Endothelial cell of umbilical vein (primary cell): ENCODE measurements at regions not wholly inside any gene's neighbourhood (a gene's known extent, or its start where the extent isn't known, plus 50 kb on each side); places are given as distances from the start of the nearest gene placed in this dataset.

Experiments used
- BruUV-seq: library from RNA; stranded (reverse); fragments of 400-500 nt; replicated peaks from 2 replicates; lab custom pipeline; 2021; lab: Mats Ljungman, UMichigan
- CTCF ChIA-PET: fragments of 300-600, 350-600 bp; sonication (Branson Sonifier 250); formaldehyde crosslinking; loops from one replicate; lab custom pipeline; 2021; ENCODE audit warnings: antibody characterized with exemption, inconsistent platforms; lab: Charles Lee
- POLR2A ChIA-PET: fragments of 300-600, 350-600 bp; sonication (Branson Sonifier 250); formaldehyde crosslinking; loops from one replicate; lab custom pipeline; 2021; ENCODE audit warnings: antibody characterized with exemption, inconsistent platforms; lab: Charles Lee
- DNase-seq: peaks from one replicate; pipeline ENCODE4 v3.0.0-alpha.2; 2011; ENCODE audit warnings: low read depth, low spot score
- FAIRE-seq: peaks from 2 replicates; lab custom pipeline; 2011; peaks lifted over from hg19 to GRCh38; lab: Jason Lieb, UNC
- H2AFZ ChIP-seq: 2 replicates; pipeline ENCODE4 v1.6.0; 2012; ENCODE audit warnings: low read depth, low read length, control low read depth, inconsistent platforms
- H3K27ac ChIP-seq: 2 replicates; pipeline ENCODE4 v1.5.1; 2011; ENCODE audit warnings: low read depth, mild to moderate bottlenecking, control low read depth, low read length, moderate library complexity; ENCODE audit not compliant: insufficient read depth
- H3K27me3 ChIP-seq, 2 experiments: 2 replicates each; pipeline versions ENCODE4 v1.6.0 to v1.6.1; 2011; ENCODE audit warnings: low read length in 2 of 2, mixed read lengths in 1 of 2; ENCODE audit not compliant: control insufficient read depth in 2 of 2, insufficient read depth in 2 of 2
- H3K36me3 ChIP-seq, 2 experiments: 2 replicates in 1 of 2; 3 replicates in 1 of 2; pipeline ENCODE4 v1.5.1; 2011; ENCODE audit warnings: low read length in 2 of 2, mild to moderate bottlenecking in 1 of 2, moderate library complexity in 1 of 2; ENCODE audit not compliant: control insufficient read depth in 2 of 2, insufficient read depth in 2 of 2; ENCODE audit errors: extremely low read depth in 1 of 2
- H3K4me1 ChIP-seq: 3 replicates; pipeline ENCODE4 v1.5.1; 2011; ENCODE audit warnings: mild to moderate bottlenecking, low read length; ENCODE audit not compliant: control insufficient read depth, insufficient read depth; ENCODE audit errors: extremely low read depth
- H3K4me2 ChIP-seq: 2 replicates; pipeline ENCODE4 v1.6.1; 2011; ENCODE audit warnings: low read length, control low read depth, mixed read lengths; ENCODE audit not compliant: insufficient read depth
- H3K4me3 ChIP-seq, 3 experiments: fragments of 200-600 bp in 1 of 3; sonication (generic), shearing (Covaris generic) in 1 of 3; replicated peaks in 1 of 3; 2 replicates each; pipeline ENCODE4 v1.5.1; 2011 to 2016; ENCODE audit warnings: control low read depth in 3 of 3, low read length in 3 of 3, mild to moderate bottlenecking in 2 of 3, inconsistent platforms in 1 of 3, low read depth in 1 of 3, moderate library complexity in 1 of 3; ENCODE audit not compliant: insufficient read depth in 1 of 3
- H3K79me2 ChIP-seq: 2 replicates; pipeline ENCODE4 v1.6.0; 2012; ENCODE audit warnings: low read length, inconsistent platforms; ENCODE audit not compliant: control insufficient read depth, insufficient read depth
- H3K9ac ChIP-seq: replicated peaks from 2 replicates; pipeline ENCODE3; 2011; ENCODE audit warnings: low read length, control low read depth; ENCODE audit not compliant: insufficient read depth; ENCODE audit errors: extremely low read depth
- H3K9me1 ChIP-seq: replicated peaks from 3 replicates; pipeline ENCODE4 v1.6.0; 2011; ENCODE audit warnings: mild to moderate bottlenecking, low read length; ENCODE audit not compliant: control insufficient read depth, insufficient read depth; ENCODE audit errors: extremely low read depth
- H3K9me3 ChIP-seq: replicated peaks from 2 replicates; pipeline ENCODE4 v1.5.1; 2012; ENCODE audit warnings: low read length, inconsistent platforms; ENCODE audit not compliant: control insufficient read depth, insufficient read depth
- H4K20me1 ChIP-seq: replicated peaks from 2 replicates; pipeline ENCODE3; 2011; ENCODE audit warnings: mild to moderate bottlenecking, low read length; ENCODE audit not compliant: control insufficient read depth, insufficient read depth; ENCODE audit errors: extremely low read depth
- CTCF ChIP-seq, 2 donors: IDR thresholded peaks; 1 replicate in 1 of 2; 2 replicates in 1 of 2; pipeline ENCODE4 v1.5.1; 2011; ENCODE audit warnings: low read length in 2 of 2, mild to moderate bottlenecking in 2 of 2, moderate library complexity in 2 of 2, control low read depth in 1 of 2, inconsistent platforms in 1 of 2, low read depth in 1 of 2; ENCODE audit not compliant: insufficient read depth in 1 of 2; ENCODE audit errors: extremely low read depth in 1 of 2
- EZH2 ChIP-seq: IDR thresholded peaks from 2 replicates; pipeline ENCODE4 v1.6.1; 2012; ENCODE audit warnings: borderline replicate concordance, low read depth, mild to moderate bottlenecking, moderate library complexity, low read length, inconsistent platforms; ENCODE audit not compliant: severe bottlenecking
- GATA2 ChIP-seq: IDR thresholded peaks from 2 replicates; pipeline ENCODE4 v1.7.0; 2011; ENCODE audit warnings: low read depth, mild to moderate bottlenecking, moderate library complexity, mixed read lengths, low read length; ENCODE audit not compliant: insufficient read length, insufficient read depth
- JUN ChIP-seq: IDR thresholded peaks from 2 replicates; pipeline ENCODE4 v1.6.1; 2011; ENCODE audit warnings: borderline replicate concordance, low read depth; ENCODE audit not compliant: insufficient read length, insufficient read depth
- MYC ChIP-seq: IDR thresholded peaks from one replicate; pipeline ENCODE4 v1.6.1; 2011; ENCODE audit warnings: mild to moderate bottlenecking, low read depth, low read length
- POLR2A ChIP-seq: IDR thresholded peaks from 2 replicates; pipeline ENCODE4 v1.6.1; 2012; ENCODE audit warnings: low read depth, mild to moderate bottlenecking, control low read depth, low read length
- dilution Hi-C: fragments of 300-500 bp; cut with MboI; formaldehyde crosslinking; loops from one replicate; pipeline ENCODE4 v1.15.0; 2019; ENCODE audit warnings: low sequenced_read_pairs; ENCODE audit not compliant: extremely low pct_ligation_motif_present
- intact Hi-C: fragments of 100-400 bp; cut with micrococcal nuclease; formaldehyde crosslinking; loops from one replicate; pipeline ENCODE4 v1.10.0; 2022
- TF ChIP-seq, protein P1 (sequence below): IDR thresholded peaks from 2 replicates; pipeline ENCODE4 v1.6.1; 2011; ENCODE audit not compliant: insufficient read depth, insufficient read length

DNA sequence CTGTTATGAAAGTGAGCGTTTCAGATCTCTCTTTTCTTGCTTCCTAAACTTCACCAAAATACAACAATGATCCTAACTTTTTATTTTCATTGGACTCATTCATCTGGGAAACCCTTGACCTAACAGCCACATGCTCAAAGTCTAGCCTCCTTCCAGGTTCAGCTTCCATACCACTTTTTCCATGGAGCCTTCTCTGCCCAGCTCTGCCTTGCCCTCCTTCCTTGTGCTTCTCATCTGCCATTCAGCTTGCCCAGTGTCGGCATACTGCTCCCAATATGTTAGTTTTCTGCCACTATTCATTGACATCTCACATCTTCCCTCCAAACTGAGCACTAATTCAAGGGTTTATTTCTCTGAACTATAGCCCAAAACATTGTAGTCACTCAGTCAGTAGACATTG lies 214.7 kb downstream of the RAD51AP2 start:
- no peak for FAIRE-seq
- no peaks in the 10 kb centered on the region for H3K79me2 ChIP-seq
- no peak overlapping the region for H3K4me2 ChIP-seq
- TF ChIP-seq, protein P1, sequence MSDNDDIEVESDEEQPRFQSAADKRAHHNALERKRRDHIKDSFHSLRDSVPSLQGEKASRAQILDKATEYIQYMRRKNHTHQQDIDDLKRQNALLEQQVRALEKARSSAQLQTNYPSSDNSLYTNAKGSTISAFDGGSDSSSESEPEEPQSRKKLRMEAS, result no peak
- TF ChIP-seq GATA2 (no peak), CTCF (IDR thresholded peaks at IDR 0.05; ENCODE audit: extremely low read depth in 1 of 2, insufficient read depth in 1 of 2, low read depth in 1 of 2, low read length in 2 of 2) (no peak), EZH2 (no peak), POLR2A (no peak), JUN (no peak), MYC (no peak)
- H4K20me1 ChIP-seq, result no peaks in the 10 kb centered on the region
- DNase-seq, result no peak
- POLR2A ChIA-PET, result no interaction called here
- no peaks in the 10 kb centered on the region for H3K27me3 ChIP-seq
- H3K9ac ChIP-seq, result no peak overlapping the region
- no peaks in the 10 kb centered on the region for H3K9me1 ChIP-seq
- no TSS peak for BruUV-seq
- dilution Hi-C loops, result no loop called here
- no peaks in the 10 kb centered on the region for H3K4me1 ChIP-seq
- H3K4me3 ChIP-seq, result no peak overlapping the region
- no peaks in the 10 kb centered on the region for H3K9me3 ChIP-seq
- H2AFZ ChIP-seq, result no peak overlapping the region
- CTCF ChIA-PET, result no interaction called here
- H3K27ac ChIP-seq, result no peak overlapping the region
- intact Hi-C loops, result loop anchor here (10.0 kb wide), 1 partner anchor 689 kb away; no protein-coding TSS in a partner anchor
- no peaks in the 10 kb centered on the region for H3K36me3 ChIP-seq
